HG02840 (cell line): ENCODE measurements at regions not wholly inside any gene's neighbourhood (a gene's known extent, or its start where the extent isn't known, plus 50 kb on each side); places are given as distances from the start of the nearest gene placed in this dataset.

Experiments
- ATAC-seq: cut with Tn5 transposase; IDR thresholded peaks from one replicate; pipeline ENCODE4 v1.9.1; 2021; ENCODE audit warnings: mild to moderate bottlenecking, moderate library complexity, moderate number of reproducible peaks; ENCODE audit not compliant: unreplicated experiment, low FRiP score

- ATAC-seq: no peak
These were observed 170.0 kb downstream of the GPX5 start for GRCh38 chr6:28695715-28696114.

- ATAC-seq: no peak
These were observed 170.5 kb downstream of the GPX5 start for GRCh38 chr6:28696167-28696566.

GRCh38 chr6:28696682-28697081 is 171.0 kb downstream of the GPX5 start:
- no peak for ATAC-seq

DNA sequence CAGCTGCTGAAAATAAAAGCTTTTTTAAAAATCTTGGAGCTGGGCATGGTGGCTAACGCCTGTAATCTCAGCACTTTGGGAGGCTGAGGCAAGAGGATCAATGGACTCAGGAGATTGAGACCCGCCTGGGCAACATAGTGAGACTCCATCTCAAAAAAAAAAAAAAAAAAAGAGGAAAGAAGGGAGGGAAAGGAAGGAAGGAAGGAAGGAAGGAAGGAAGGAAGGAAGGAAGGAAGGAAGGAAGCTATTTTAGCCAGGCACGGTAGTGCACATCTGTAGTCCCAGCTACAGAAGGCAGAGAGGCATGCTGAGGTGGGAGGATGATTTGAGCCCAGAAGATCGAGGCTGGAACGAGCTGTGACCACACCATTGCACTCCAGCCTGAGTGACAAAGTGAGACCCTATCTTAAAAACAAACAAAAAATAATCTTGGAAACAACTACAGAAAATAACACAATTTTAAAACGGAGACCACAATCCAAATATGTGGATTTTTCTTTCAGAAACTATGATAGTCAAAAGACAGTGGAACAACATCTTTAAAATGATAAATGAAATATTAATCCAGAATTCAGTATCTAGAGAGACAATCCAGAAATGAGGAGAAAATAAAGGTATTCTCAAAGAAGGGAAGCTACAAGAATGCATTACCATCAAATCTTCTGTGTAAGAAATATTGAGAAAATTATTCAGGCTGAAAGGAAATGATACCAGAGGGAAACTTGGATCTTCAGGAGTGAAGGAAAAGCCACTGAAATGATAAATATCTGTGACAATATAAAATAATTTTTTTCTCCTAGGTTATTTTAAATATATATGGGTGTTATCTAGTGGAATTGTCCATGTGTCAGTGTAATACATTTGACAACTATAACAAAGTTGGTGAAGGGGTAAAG is 182.0 kb downstream of the GPX5 start:
- no peak for ATAC-seq

GRCh38 chr6:28709478-28710349 is 184.0 kb downstream of the GPX5 start:
- no peak for ATAC-seq

- ATAC-seq: no peak
These were observed 184.9 kb downstream of the GPX5 start for GRCh38 chr6:28710466-28711191.

GRCh38 chr6:28711325-28711724 is 185.6 kb downstream of the GPX5 start:
- ATAC-seq: no peak

- no peak for ATAC-seq
These were observed 186.2 kb downstream of the GPX5 start for GRCh38 chr6:28711788-28712341.

- no peak for ATAC-seq
These were observed 187.3 kb downstream of the GPX5 start for GRCh38 chr6:28712982-28713381.

GRCh38 chr6:28719275-28719940 is 193.7 kb downstream of the GPX5 start:
- ATAC-seq: no peak

GRCh38 chr6:28720357-28721231 is 194.9 kb downstream of the GPX5 start:
- ATAC-seq: no peak

- no peak for ATAC-seq
These were observed 195.7 kb downstream of the GPX5 start for GRCh38 chr6:28721372-28721771.

GRCh38 chr6:28724395-28724794 is 198.7 kb downstream of the GPX5 start:
- no peak for ATAC-seq

- no peak for ATAC-seq
These were observed 198.4 kb downstream of the TRIM27 start for GRCh38 chr6:28725274-28725809.

DNA sequence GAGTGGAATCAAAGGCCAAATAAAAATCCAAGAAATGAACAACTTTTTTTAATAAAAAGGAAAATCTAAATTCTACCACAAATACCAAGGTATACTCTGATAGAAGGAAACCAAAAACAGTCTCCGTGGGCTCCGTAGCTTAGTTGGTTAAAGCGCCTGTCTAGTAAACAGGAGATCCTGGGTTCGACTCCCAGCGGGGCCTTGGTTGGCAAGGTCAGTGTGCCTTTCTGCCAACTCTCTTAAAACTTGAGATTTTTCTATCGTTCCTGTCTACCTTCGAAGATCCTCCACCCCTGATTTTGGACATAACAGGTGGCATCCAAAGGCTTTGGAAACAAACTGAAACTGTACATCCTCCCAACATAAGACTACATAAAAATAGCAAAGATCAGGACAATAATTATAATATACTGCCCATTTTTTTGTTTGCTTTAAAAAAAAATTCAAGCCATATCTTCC is 197.9 kb downstream of the TRIM27 start:
- no peak for ATAC-seq

DNA sequence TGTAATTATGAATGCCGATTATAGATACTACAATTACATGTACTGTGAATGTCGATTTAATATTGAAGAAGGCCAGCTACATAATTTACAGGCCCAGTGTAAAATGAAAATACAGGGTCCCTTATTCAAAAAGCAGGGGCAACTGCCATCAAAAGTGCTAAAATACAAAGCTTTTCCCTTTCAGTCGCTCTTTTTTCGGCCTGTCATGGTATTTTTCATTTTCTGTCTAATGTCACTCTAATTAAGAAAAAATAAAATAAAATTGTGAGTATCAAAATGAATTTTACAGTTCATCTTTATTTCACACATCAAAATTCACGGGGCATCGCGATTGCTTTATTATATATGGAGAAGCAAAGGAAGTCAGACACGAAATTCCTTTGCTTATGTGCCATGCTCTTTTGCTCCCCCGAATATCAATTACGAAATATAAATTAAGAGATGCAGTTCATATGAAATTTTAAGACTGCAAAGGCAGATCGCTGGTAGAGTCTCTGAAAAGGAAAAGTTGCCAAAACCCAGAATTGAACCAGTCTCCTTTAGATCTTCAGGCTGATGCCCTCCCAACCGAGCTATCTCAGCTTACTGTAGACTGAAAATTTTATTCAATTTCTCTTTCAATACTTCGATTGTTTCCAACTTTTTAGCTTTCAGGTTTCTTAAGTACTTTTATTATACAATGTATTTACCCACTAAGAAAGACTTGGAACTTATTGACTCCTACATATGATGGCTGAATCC is 197.0 kb downstream of the TRIM27 start:
- no peak for ATAC-seq

DNA sequence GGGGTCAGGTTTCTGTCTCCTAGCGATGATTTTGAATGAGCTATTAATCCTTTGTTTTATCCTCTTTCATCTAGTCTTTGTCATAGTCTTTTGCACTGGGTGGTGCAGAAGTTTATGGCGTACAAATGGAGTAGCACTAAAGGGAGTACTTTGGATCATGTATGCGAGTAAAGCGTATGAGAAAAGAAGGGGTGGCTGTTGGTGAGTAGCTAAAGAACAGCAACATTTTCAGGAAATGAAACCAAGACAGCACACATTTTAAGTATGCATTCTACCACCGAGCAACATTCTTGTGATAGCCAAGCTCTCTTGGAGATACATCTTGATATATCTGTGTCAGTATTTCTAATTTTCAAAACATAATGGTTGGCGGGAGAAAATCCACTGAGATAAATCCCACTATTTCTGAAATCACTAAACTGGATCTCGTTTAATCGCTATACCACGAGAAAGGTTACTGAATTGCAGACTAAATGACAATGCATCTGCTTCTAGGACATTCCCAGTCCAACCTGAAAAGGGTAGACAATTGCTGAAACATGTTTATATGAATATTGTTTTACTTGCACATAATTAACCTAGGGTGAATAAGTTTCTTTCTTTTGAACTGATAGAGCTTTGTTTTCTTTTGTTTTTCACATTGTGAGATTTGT is 196.1 kb downstream of the TRIM27 start:
- no peak for ATAC-seq
